ENCODE measurements at regions not wholly inside any gene's neighbourhood (a gene's known extent, or its start where the extent isn't known, plus 50 kb on each side); places are given as distances from the start of the nearest gene placed in this dataset.

DNA sequence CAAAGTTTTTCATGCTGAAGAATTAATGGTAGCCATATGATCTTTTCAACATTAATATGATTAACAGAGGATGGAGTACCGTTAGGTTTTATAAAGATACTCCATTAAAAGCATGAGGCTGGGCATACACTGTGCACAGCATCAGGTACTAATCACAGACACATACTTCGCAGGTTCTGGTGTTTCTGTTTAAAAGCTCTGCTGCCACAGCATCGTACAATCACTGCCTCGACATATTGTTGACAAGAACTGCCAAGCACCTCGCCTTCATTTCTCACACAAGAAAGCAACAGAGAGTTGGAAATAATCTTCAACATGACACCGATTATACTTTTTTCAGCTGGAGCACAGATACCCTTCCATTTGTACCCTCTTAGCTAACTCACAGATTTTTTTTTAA is 753.4 kb upstream of the FAM241A start:
- TF ChIP-seq POLR2AphosphoS5 (IDR thresholded peaks at IDR 0.05), result peak; percentile 65
- peak; percentile 77 for TF ChIP-seq EP300 (conservative IDR thresholded peaks at IDR 0.05; ENCODE audit: poor library complexity, severe bottlenecking)
- no peak for TF ChIP-seq TAF1 (IDR thresholded peaks at IDR 0.05; ENCODE audit: low read depth)
- TF ChIP-seq, protein P1, sequence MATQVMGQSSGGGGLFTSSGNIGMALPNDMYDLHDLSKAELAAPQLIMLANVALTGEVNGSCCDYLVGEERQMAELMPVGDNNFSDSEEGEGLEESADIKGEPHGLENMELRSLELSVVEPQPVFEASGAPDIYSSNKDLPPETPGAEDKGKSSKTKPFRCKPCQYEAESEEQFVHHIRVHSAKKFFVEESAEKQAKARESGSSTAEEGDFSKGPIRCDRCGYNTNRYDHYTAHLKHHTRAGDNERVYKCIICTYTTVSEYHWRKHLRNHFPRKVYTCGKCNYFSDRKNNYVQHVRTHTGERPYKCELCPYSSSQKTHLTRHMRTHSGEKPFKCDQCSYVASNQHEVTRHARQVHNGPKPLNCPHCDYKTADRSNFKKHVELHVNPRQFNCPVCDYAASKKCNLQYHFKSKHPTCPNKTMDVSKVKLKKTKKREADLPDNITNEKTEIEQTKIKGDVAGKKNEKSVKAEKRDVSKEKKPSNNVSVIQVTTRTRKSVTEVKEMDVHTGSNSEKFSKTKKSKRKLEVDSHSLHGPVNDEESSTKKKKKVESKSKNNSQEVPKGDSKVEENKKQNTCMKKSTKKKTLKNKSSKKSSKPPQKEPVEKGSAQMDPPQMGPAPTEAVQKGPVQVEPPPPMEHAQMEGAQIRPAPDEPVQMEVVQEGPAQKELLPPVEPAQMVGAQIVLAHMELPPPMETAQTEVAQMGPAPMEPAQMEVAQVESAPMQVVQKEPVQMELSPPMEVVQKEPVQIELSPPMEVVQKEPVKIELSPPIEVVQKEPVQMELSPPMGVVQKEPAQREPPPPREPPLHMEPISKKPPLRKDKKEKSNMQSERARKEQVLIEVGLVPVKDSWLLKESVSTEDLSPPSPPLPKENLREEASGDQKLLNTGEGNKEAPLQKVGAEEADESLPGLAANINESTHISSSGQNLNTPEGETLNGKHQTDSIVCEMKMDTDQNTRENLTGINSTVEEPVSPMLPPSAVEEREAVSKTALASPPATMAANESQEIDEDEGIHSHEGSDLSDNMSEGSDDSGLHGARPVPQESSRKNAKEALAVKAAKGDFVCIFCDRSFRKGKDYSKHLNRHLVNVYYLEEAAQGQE (IDR thresholded peaks at IDR 0.05; ENCODE audit: borderline replicate concordance), result no peak
- H3K9me3 ChIP-seq (ENCODE audit: low read length), result no peaks in the 10 kb centered on the region

GRCh38 chr4:111393781-111394180 is 751.5 kb upstream of the FAM241A start:
- H3K79me2 ChIP-seq (replicated peaks; ENCODE audit: insufficient read depth, low read length), result no peaks in the 10 kb centered on the region
- no peak overlapping the region for H3K4me3 ChIP-seq (ENCODE audit: low read length)
- H4K20me1 ChIP-seq (ENCODE audit: insufficient read depth), result no peaks in the 10 kb centered on the region
- no peaks in the 10 kb centered on the region for H3K27me3 ChIP-seq (ENCODE audit: insufficient read depth, low read depth, low read length)
- TF ChIP-seq MXI1 (conservative IDR thresholded peaks at IDR 0.05; ENCODE audit: poor library complexity, severe bottlenecking) (no peak), RAD21 (conservative IDR thresholded peaks at IDR 0.05) (no peak), SMC3 (conservative IDR thresholded peaks at IDR 0.05; ENCODE audit: poor library complexity) (no peak), TAF1 (IDR thresholded peaks at IDR 0.05; ENCODE audit: low read depth) (no peak), EZH2 (IDR thresholded peaks at IDR 0.05; ENCODE audit: borderline replicate concordance, insufficient read depth, low read length, poor library complexity, severe bottlenecking) (no peak), POLR2AphosphoS5 (IDR thresholded peaks at IDR 0.05) (no peak), EP300 (conservative IDR thresholded peaks at IDR 0.05; ENCODE audit: poor library complexity, severe bottlenecking) (no peak)
- TF ChIP-seq, protein P2, sequence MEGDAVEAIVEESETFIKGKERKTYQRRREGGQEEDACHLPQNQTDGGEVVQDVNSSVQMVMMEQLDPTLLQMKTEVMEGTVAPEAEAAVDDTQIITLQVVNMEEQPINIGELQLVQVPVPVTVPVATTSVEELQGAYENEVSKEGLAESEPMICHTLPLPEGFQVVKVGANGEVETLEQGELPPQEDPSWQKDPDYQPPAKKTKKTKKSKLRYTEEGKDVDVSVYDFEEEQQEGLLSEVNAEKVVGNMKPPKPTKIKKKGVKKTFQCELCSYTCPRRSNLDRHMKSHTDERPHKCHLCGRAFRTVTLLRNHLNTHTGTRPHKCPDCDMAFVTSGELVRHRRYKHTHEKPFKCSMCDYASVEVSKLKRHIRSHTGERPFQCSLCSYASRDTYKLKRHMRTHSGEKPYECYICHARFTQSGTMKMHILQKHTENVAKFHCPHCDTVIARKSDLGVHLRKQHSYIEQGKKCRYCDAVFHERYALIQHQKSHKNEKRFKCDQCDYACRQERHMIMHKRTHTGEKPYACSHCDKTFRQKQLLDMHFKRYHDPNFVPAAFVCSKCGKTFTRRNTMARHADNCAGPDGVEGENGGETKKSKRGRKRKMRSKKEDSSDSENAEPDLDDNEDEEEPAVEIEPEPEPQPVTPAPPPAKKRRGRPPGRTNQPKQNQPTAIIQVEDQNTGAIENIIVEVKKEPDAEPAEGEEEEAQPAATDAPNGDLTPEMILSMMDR (IDR thresholded peaks at IDR 0.05; ENCODE audit: poor library complexity, severe bottlenecking), result no peak
- TF ChIP-seq, protein P1 (IDR thresholded peaks at IDR 0.05; ENCODE audit: borderline replicate concordance), result no peak
- no peaks in the 10 kb centered on the region for H3K9me3 ChIP-seq (ENCODE audit: low read length)
- H3K9ac ChIP-seq (ENCODE audit: low read length), result no peak overlapping the region
- no peaks in the 10 kb centered on the region for H3F3A ChIP-seq (ENCODE audit: insufficient read depth, low read length, poor library complexity, severe bottlenecking)
- no peak overlapping the region for H2AFZ ChIP-seq (ENCODE audit: low read depth, low read length)
- no peak overlapping the region for H3K4me2 ChIP-seq (ENCODE audit: low read length)
- H3K9me2 ChIP-seq (ENCODE audit: insufficient read depth, low read length), result no peaks in the 10 kb centered on the region
- H3K27ac ChIP-seq (ENCODE audit: low read length), result no peak overlapping the region
- H3K36me3 ChIP-seq (ENCODE audit: insufficient read depth, low read length), result no peaks in the 10 kb centered on the region

More for the DNA sequence above, 753.4 kb upstream of the FAM241A start:
- no peaks in the 10 kb centered on the region for H3K36me3 ChIP-seq (ENCODE audit: insufficient read depth, low read length)
- H3F3A ChIP-seq (ENCODE audit: insufficient read depth, low read length, poor library complexity, severe bottlenecking), result no peaks in the 10 kb centered on the region
- no peak overlapping the region for H3K4me2 ChIP-seq (ENCODE audit: low read length)
- no peaks in the 10 kb centered on the region for H4K20me1 ChIP-seq (ENCODE audit: insufficient read depth)
- H3K9me2 ChIP-seq (ENCODE audit: insufficient read depth, low read length), result no peaks in the 10 kb centered on the region
- no peak overlapping the region for H3K9ac ChIP-seq (ENCODE audit: low read length)
- no peaks in the 10 kb centered on the region for H3K27me3 ChIP-seq (ENCODE audit: insufficient read depth, low read depth, low read length)
- no peak overlapping the region for H3K4me3 ChIP-seq (ENCODE audit: low read length)
- no peak overlapping the region for H2AFZ ChIP-seq (ENCODE audit: low read depth, low read length)
- H3K79me2 ChIP-seq (replicated peaks; ENCODE audit: insufficient read depth, low read length), result no peaks in the 10 kb centered on the region
- no peak overlapping the region for H3K27ac ChIP-seq (ENCODE audit: low read length)
